Omental fat pad (tissue), 3 donors: ENCODE measurements at regions not wholly inside any gene's neighbourhood (a gene's known extent, or its start where the extent isn't known, plus 50 kb on each side); places are given as distances from the start of the nearest gene placed in this dataset.

Source experiments
- ATAC-seq: fragments of 150-250 bp; one replicate; pipeline ENCODE4 v1.9.1; 2016; ENCODE audit warnings: mild to moderate bottlenecking, moderate library complexity; ENCODE audit not compliant: low FRiP score
- DNase-seq: peaks from one replicate; pipeline ENCODE4 v3.0.0-alpha.2; 2019; ENCODE audit warnings: low spot score
- CTCF ChIP-seq, 3 donors: fragments of 450-650 bp; IDR thresholded peaks; one replicate each; pipeline ENCODE4 v1.5.1; 2016 to 2017; ENCODE audit warnings: antibody characterized with exemption in 3 of 3, mild to moderate bottlenecking in 3 of 3, moderate library complexity in 2 of 3

GRCh38 chr3:87855211-87855610, 203.6 kb downstream of the CGGBP1 start:
- no peak for DNase-seq
- no peak for TF ChIP-seq CTCF (IDR thresholded peaks at IDR 0.05)
- ATAC-seq: no peak

GRCh38 chr3:87848003-87848402, 210.8 kb downstream of the CGGBP1 start:
- no peak for TF ChIP-seq CTCF (IDR thresholded peaks at IDR 0.05)
- ATAC-seq (no peak), DNase-seq (no peak)

GRCh38 chr3:87837076-87837475, 221.7 kb downstream of the CGGBP1 start:
- no peak for ATAC-seq
- TF ChIP-seq CTCF (IDR thresholded peaks at IDR 0.05): no peak
- DNase-seq: no peak

- no peak for TF ChIP-seq CTCF (IDR thresholded peaks at IDR 0.05)
- ATAC-seq: no peak
- no peak for DNase-seq
These were observed 222.8 kb downstream of the CGGBP1 start for GRCh38 chr3:87836026-87836425.

GRCh38 chr3:87835236-87835635, 223.6 kb downstream of the CGGBP1 start:
- DNase-seq: no peak
- ATAC-seq: no peak
- TF ChIP-seq CTCF (IDR thresholded peaks at IDR 0.05): no peak

GRCh38 chr3:87834327-87834726, 224.5 kb downstream of the CGGBP1 start:
- TF ChIP-seq CTCF (IDR thresholded peaks at IDR 0.05): no peak
- no peak for ATAC-seq
- no peak for DNase-seq

- TF ChIP-seq CTCF (IDR thresholded peaks at IDR 0.05): no peak
- ATAC-seq: no peak
These were observed 225.8 kb downstream of the CGGBP1 start for GRCh38 chr3:87833039-87833377.

More at GRCh38 chr3:87833039-87833377, 225.8 kb downstream of the CGGBP1 start:
- no peak for DNase-seq
